Left kidney (tissue), 1 donor: ENCODE measurements at regions not wholly inside any gene's neighbourhood (a gene's known extent, or its start where the extent isn't known, plus 50 kb on each side); places are given as distances from the start of the nearest gene placed in this dataset.
A peak's percentile ranks its signal among the peaks of the same experiment; 100 is the strongest.
"Not testable (repeated sequence)": the region's sequence is repeated elsewhere in the genome, so short reads cannot be mapped to it uniquely, and the experiment has no call there.

Source experiments
- DNase-seq: peaks from one replicate; pipeline ENCODE4 v3.0.0-alpha.2; 2013

DNA sequence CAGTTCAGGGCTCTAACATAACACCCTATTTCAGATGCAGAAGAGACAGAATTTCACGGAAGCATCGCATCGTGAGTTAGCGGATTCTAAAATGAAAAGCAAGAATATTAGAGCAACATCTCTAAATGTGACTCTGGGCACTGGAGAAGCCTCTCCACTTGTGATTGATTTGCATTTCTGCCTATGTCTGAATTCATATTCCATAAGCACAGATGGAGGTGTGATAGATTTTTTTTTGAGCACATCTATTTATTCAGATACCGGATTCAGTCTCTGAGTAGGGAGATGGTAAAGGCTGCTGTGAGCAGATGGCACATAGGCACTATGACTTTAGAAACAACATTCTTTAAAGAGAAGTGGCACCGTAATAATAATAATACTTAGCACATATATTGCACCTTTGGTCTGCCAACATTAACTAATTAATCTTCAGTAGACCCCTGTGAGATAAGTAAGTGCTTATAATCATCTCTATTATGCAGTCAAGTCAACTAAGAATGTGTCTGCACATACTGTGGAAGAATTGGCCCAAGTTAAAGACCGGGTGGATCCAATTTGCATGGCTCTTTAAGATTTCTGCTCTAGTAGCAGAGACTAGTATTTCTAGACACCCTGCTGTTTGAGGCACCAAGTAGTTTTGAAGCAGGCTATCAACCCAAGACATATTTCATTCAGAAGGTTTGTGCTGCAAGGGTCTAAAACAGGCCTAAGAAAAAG is 685.0 kb downstream of the CETN3 start:
- no peak for DNase-seq

- no peak for DNase-seq
Measured at GRCh38 chr5:89723907-89724306, 685.6 kb downstream of the CETN3 start.

- no peak for DNase-seq
Measured at GRCh38 chr5:89722538-89722937, 687.0 kb downstream of the CETN3 start.

DNA sequence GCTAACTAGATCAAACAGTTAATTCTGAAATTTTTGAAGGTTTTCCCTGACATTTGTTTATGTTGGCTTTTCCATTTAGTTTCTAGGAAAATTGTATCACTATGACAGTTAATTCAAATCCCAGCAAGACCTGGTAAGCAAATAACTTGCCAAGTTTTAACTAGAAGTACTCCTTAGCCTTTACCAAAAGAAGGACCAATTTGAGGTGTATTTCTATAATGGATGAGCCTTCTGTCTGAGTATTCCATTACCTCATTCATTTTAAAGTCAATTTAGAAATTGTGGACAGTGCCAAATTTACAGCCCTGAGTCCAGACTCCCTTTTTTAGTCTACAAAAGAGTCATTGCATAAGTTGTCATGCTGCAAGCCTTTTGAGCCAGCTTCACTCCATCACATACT is 687.6 kb downstream of the CETN3 start:
- DNase-seq, result no peak

- no peak for DNase-seq
Measured at GRCh38 chr5:89721353-89721752, 688.2 kb downstream of the CETN3 start.

GRCh38 chr5:89712134-89712700 is 697.3 kb downstream of the CETN3 start:
- DNase-seq, result no peak

DNA sequence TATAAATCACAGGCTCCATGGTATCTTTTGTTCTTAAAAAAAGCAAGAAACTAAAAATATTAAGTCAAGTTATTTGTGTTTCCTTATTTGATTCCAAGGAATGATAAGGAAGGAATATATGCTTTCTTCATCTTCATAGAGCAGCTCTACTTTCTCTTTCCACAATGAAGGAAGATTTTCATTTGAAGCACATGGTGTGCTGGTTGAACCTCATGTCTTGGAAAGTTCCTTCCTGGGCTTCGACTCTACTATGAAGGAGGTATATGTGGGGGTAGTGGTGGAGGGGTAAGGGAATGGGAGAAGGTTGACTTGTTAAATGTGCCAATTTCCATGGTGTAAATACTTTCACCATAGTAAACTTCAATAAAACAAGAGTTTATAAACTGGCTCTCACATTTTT is 698.0 kb downstream of the CETN3 start:
- no peak for DNase-seq

- no peak for DNase-seq
Measured at GRCh38 chr5:89710006-89710405, 699.5 kb downstream of the CETN3 start.

DNA sequence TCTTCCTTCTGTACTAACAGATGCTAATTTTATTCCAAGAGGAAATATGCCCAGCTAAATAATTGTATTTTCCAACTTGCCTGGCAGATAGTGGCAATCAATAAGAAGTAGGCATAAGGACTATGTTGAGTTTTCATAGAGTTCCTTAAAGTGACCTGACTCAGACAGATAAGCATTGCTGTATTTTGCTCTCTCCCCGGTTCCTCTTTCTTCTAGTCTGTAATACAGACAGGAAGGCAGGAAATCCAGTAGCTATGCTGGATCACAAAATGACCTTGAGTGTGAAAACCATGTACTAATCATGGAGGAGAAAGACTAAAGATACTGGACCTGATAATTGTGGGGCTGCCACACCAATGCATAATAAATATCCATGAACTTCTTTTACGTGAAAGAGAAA is 701.7 kb downstream of the CETN3 start:
- no peak for DNase-seq

DNA sequence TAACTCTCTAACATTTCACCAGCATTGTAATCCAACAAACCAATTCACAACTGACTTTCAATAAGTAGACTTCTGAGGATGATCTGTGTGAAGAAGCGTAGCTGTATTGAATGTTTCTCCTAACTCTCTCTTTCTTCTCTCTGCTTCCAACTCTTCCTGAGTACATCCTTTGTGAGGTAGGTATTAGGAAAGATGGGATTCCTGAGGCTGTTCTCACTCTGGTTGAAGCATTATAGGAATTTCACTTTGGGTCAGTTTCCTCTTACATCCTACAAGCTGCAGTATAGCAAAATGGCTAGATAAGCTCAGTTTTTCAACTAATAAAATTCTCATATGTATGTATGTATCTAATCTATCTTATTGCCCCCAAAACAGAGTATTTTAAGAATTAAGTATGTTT is 702.8 kb downstream of the CETN3 start:
- DNase-seq, result no peak

GRCh38 chr5:89703817-89704216 is 705.7 kb downstream of the CETN3 start:
- peak; percentile 72 for DNase-seq

GRCh38 chr5:89698028-89698427 is 711.5 kb downstream of the CETN3 start:
- DNase-seq, result no peak

- no peak for DNase-seq
Measured at GRCh38 chr5:89697581-89697980, 712.0 kb downstream of the CETN3 start.

- no peak for DNase-seq
Measured at GRCh38 chr5:89695371-89695770, 714.2 kb downstream of the CETN3 start.

- DNase-seq, result no peak
Measured at GRCh38 chr5:89694026-89694550, 715.5 kb downstream of the CETN3 start.

GRCh38 chr5:89690331-89690730 is 719.2 kb downstream of the CETN3 start:
- DNase-seq, result no peak

DNA sequence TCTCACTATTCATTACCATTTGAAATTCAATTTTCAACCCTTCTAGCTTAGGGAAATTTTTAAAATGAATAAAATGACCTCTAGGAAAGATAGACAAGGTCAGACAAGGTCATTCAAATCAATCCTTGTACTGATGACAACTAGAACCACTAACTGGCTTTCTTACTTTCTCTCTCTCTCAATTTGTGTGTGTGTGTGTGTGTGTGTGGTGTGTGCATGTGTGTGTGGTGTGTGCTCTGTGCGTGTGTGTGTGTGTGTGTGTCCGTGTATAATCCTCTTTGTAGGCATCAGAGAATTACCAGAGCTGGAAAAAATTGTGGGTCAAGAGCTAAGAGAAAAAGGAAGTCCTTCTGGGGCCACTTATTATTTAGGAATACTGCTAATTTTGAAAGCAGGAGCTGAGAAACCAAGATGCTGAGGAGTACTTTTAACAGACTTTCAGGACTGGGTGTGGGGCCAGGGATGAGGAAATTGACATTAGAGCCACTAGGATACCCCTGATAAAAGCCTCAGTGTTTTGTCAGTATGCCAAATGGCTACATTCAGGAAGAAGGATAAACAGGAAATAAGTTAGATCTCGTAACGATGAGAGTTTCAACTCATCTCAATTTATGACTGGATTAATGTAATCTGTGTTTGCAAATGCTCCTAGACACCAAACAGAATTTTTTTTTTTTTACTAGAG is 723.3 kb downstream of the CETN3 start:
- peak; percentile 1 for DNase-seq

GRCh38 chr5:89676634-89677033 is 732.9 kb downstream of the CETN3 start:
- DNase-seq, result no peak

DNA sequence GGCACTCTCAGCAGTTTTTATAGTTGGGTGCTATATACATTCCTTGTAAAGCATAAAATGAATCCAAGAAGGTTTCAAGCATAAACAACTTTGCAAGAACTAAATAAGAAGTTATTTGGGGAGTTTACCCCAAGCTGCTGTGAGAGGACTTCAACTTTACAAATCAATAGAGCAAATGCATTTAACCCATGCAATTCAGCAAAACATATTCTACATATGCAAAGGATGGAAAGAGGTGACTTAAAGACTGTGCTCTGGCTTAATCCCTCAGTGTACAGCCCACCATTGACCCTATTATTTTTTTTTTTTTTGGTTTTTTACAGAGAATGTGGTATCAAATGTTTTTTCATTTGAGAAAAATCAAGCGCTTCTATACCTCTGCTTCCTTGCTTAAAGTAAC is 736.5 kb downstream of the CETN3 start:
- DNase-seq, result no peak

GRCh38 chr5:89668821-89669220 is 740.7 kb downstream of the CETN3 start:
- no peak for DNase-seq

GRCh38 chr5:89662499-89662898 is 747.1 kb downstream of the CETN3 start:
- no peak for DNase-seq

- no peak for DNase-seq
Measured at GRCh38 chr5:89638871-89639270, 755.9 kb upstream of the MEF2C start.

GRCh38 chr5:89634176-89634575 is 751.2 kb upstream of the MEF2C start:
- DNase-seq, result not testable (repeated sequence)
